Hepatocyte (in vitro differentiated cells): ENCODE measurements at regions not wholly inside any gene's neighbourhood (a gene's known extent, or its start where the extent isn't known, plus 50 kb on each side); places are given as distances from the start of the nearest gene placed in this dataset.

ENCODE experiments used
- DNase-seq: peaks from one replicate; pipeline ENCODE4 v3.0.0-alpha.2; 2016; ENCODE audit warnings: low spot score
- H2AFZ ChIP-seq: fragments of 200-600 bp; sonication (generic); 2 replicates; pipeline ENCODE4 v1.6.0; 2016; ENCODE audit warnings: antibody characterized with exemption, mild to moderate bottlenecking
- H3K27ac ChIP-seq: fragments of 200-600 bp; sonication (generic); 2 replicates; pipeline ENCODE4 v1.5.1; 2016; ENCODE audit warnings: mild to moderate bottlenecking
- H3K27me3 ChIP-seq: fragments of 200-600 bp; sonication (generic); 2 replicates; pipeline ENCODE4 v1.6.1; 2016
- H3K36me3 ChIP-seq: fragments of 200-600 bp; sonication (generic); replicated peaks from 2 replicates; pipeline ENCODE4 v1.5.1; 2016; ENCODE audit warnings: low read depth; ENCODE audit not compliant: insufficient read depth
- H3K4me1 ChIP-seq: fragments of 200-600 bp; sonication (generic); 2 replicates; pipeline ENCODE4 v1.5.1; 2016; ENCODE audit warnings: mild to moderate bottlenecking, moderate library complexity; ENCODE audit not compliant: insufficient read depth
- H3K4me2 ChIP-seq: fragments of 200-600 bp; sonication (generic); 2 replicates; pipeline ENCODE4 v1.6.0; 2016
- H3K4me3 ChIP-seq: fragments of 200-600 bp; sonication (generic); 2 replicates; pipeline ENCODE4 v1.5.1; 2016; ENCODE audit warnings: mild to moderate bottlenecking
- H3K79me2 ChIP-seq: fragments of 200-600 bp; sonication (generic); 2 replicates; pipeline ENCODE4 v1.6.0; 2017; ENCODE audit warnings: mild to moderate bottlenecking
- H3K9me2 ChIP-seq: fragments of 200-600 bp; sonication (generic); replicated peaks from 2 replicates; pipeline ENCODE4 v1.6.0; 2017; ENCODE audit warnings: mild to moderate bottlenecking; ENCODE audit not compliant: insufficient read depth
- H3K9me3 ChIP-seq: fragments of 200-600 bp; sonication (generic); 2 replicates; pipeline ENCODE4 v1.5.1; 2016; ENCODE audit warnings: low read depth, mild to moderate bottlenecking
- H4K20me1 ChIP-seq: fragments of 200-600 bp; sonication (generic); 2 replicates; pipeline ENCODE4 v1.6.0; 2016; ENCODE audit warnings: mild to moderate bottlenecking; ENCODE audit not compliant: insufficient read depth, poor library complexity, severe bottlenecking
- CTCF ChIP-seq: fragments of 200-600 bp; sonication (generic); IDR thresholded peaks from 2 replicates; pipeline ENCODE4 v1.5.1; 2016; ENCODE audit warnings: antibody characterized with exemption, mild to moderate bottlenecking; ENCODE audit not compliant: poor library complexity
- EZH2 ChIP-seq: fragments of 200-600 bp; sonication (generic); IDR thresholded peaks from 2 replicates; pipeline ENCODE4 v1.6.1; 2016; ENCODE audit warnings: antibody characterized with exemption, mild to moderate bottlenecking, borderline replicate concordance
- EZH2phosphoT487 ChIP-seq: fragments of 200-600 bp; sonication (generic); IDR thresholded peaks from one replicate; pipeline ENCODE4 v1.6.1; 2018; ENCODE audit warnings: antibody characterized with exemption, mild to moderate bottlenecking, low read depth, moderate library complexity; ENCODE audit not compliant: unreplicated experiment, severe bottlenecking
- WGBS: methylation state at CpG from one replicate; pipeline ENCODE4 v1.1.6; 2016; ENCODE audit warnings: low lambda C conversion rate; ENCODE audit errors: missing lambda C conversion rate; 5-methylcytosine and 5-hydroxymethylcytosine counted together

GRCh38 chr14:34119107-34119858 is 168.4 kb upstream of the EGLN3 start:
- no peak overlapping the region for H3K27ac ChIP-seq

GRCh38 chr14:34113991-34114390 is 163.1 kb upstream of the EGLN3 start:
- no peaks in the 10 kb centered on the region for H4K20me1 ChIP-seq
- H3K4me1 ChIP-seq = no peaks in the 10 kb centered on the region
- DNase-seq = no peak
- H3K4me3 ChIP-seq = no peak overlapping the region
- no peaks in the 10 kb centered on the region for H3K79me2 ChIP-seq
- H2AFZ ChIP-seq = no peak overlapping the region
- no peaks in the 10 kb centered on the region for H3K27me3 ChIP-seq
- no peak overlapping the region for H3K27ac ChIP-seq
- no peaks in the 10 kb centered on the region for H3K9me2 ChIP-seq
- TF ChIP-seq EZH2 (no peak), CTCF (no peak), EZH2phosphoT487 (no peak)
- H3K4me2 ChIP-seq = no peak overlapping the region
- no peaks in the 10 kb centered on the region for H3K36me3 ChIP-seq
- H3K9me3 ChIP-seq = no peaks in the 10 kb centered on the region

More at GRCh38 chr14:34119107-34119858, 168.4 kb upstream of the EGLN3 start:
- Histone ChIP-seq H3K79me2 (no peaks in the 10 kb centered on the region), H3K4me1 (no peaks in the 10 kb centered on the region), H3K9me3 (no peaks in the 10 kb centered on the region), H3K9me2 (no peaks in the 10 kb centered on the region), H3K4me2 (no peak overlapping the region), H3K27me3 (no peaks in the 10 kb centered on the region), H2AFZ (no peak overlapping the region), H3K36me3 (no peaks in the 10 kb centered on the region), H4K20me1 (no peaks in the 10 kb centered on the region), H3K4me3 (no peak overlapping the region)
- DNase-seq = no peak
- no peak for TF ChIP-seq CTCF
- no peak for TF ChIP-seq EZH2phosphoT487
- TF ChIP-seq EZH2 = no peak
- WGBS = 91% methylated on average over 5 of the region's 5 CpGs

GRCh38 chr14:34113005-34113511 is 162.2 kb upstream of the EGLN3 start:
- 36% methylated on average over 5 of the region's 5 CpGs for WGBS

More at GRCh38 chr14:34113005-34113511, 162.2 kb upstream of the EGLN3 start:
- H3K9me2 ChIP-seq = no peaks in the 10 kb centered on the region
- H3K9me3 ChIP-seq = no peaks in the 10 kb centered on the region
- no peaks in the 10 kb centered on the region for H3K36me3 ChIP-seq
- DNase-seq = no peak
- H3K79me2 ChIP-seq = no peaks in the 10 kb centered on the region
- no peaks in the 10 kb centered on the region for H3K4me1 ChIP-seq
- no peak for TF ChIP-seq CTCF
- no peaks in the 10 kb centered on the region for H4K20me1 ChIP-seq
- H3K27ac ChIP-seq = no peak overlapping the region
- H3K4me3 ChIP-seq = no peak overlapping the region
- no peak overlapping the region for H2AFZ ChIP-seq
- peak overlapping the region; percentile 2 for H3K4me2 ChIP-seq
- no peaks in the 10 kb centered on the region for H3K27me3 ChIP-seq
